NCI-H226 (cell line): ENCODE measurements at regions not wholly inside any gene's neighbourhood (a gene's known extent, or its start where the extent isn't known, plus 50 kb on each side); places are given as distances from the start of the nearest gene placed in this dataset.
A peak's percentile ranks its signal among the peaks of the same experiment; 100 is the strongest.

ENCODE experiments used
- DNase-seq: peaks from one replicate; pipeline ENCODE4 v3.0.0-alpha.2; 2015

GRCh38 chr5:167616043-167616890, 675.2 kb upstream of the WWC1 start:
- no peak for DNase-seq

GRCh38 chr5:167623354-167623753, 668.1 kb upstream of the WWC1 start:
- no peak for DNase-seq

GRCh38 chr5:167624053-167624452, 667.4 kb upstream of the WWC1 start:
- no peak for DNase-seq

- DNase-seq, result peak; percentile 26
These were observed 664.9 kb upstream of the WWC1 start for GRCh38 chr5:167626341-167627123.

- DNase-seq, result no peak
These were observed 661.8 kb upstream of the WWC1 start for GRCh38 chr5:167629634-167630033.

- DNase-seq, result no peak
These were observed 660.3 kb upstream of the WWC1 start for GRCh38 chr5:167631191-167631590.

- peak; percentile 37 for DNase-seq
These were observed 658.3 kb upstream of the WWC1 start for GRCh38 chr5:167633114-167633513.

GRCh38 chr5:167633931-167634341, 657.5 kb upstream of the WWC1 start:
- DNase-seq, result peak; percentile 89

- DNase-seq, result peak; percentile 48
These were observed 657.0 kb upstream of the WWC1 start for GRCh38 chr5:167634432-167634831.

- DNase-seq, result no peak
These were observed 652.6 kb upstream of the WWC1 start for GRCh38 chr5:167638816-167639215.

GRCh38 chr5:167639273-167639672, 652.2 kb upstream of the WWC1 start:
- DNase-seq, result peak; percentile 78

GRCh38 chr5:167639766-167640165, 651.7 kb upstream of the WWC1 start:
- peak; percentile 48 for DNase-seq

GRCh38 chr5:167642181-167642580, 649.3 kb upstream of the WWC1 start:
- DNase-seq, result no peak

- peak; percentile 92 for DNase-seq
These were observed 648.5 kb upstream of the WWC1 start for GRCh38 chr5:167642779-167643517.

- DNase-seq, result peak; percentile 29
These were observed 647.7 kb upstream of the WWC1 start for GRCh38 chr5:167643631-167644280.

GRCh38 chr5:167644619-167645018, 646.8 kb upstream of the WWC1 start:
- peak; percentile 35 for DNase-seq

GRCh38 chr5:167649471-167649870, 642.0 kb upstream of the WWC1 start:
- no peak for DNase-seq

GRCh38 chr5:167652690-167653089, 638.8 kb upstream of the WWC1 start:
- peak; percentile 45 for DNase-seq

GRCh38 chr5:167653645-167654106, 637.8 kb upstream of the WWC1 start:
- peak; percentile 42 for DNase-seq

GRCh38 chr5:167657016-167657415, 634.4 kb upstream of the WWC1 start:
- DNase-seq, result no peak

- no peak for DNase-seq
These were observed 632.6 kb upstream of the WWC1 start for GRCh38 chr5:167658889-167659288.

GRCh38 chr5:167661605-167662004, 629.8 kb upstream of the WWC1 start:
- no peak for DNase-seq
